ENCODE measurements at regions not wholly inside any gene's neighbourhood (a gene's known extent, or its start where the extent isn't known, plus 50 kb on each side); places are given as distances from the start of the nearest gene placed in this dataset.

- TF ChIP-seq CTCF (IDR thresholded peaks at IDR 0.05 in 2 of 3, conservative IDR thresholded peaks at IDR 0.05 in 1 of 3; ENCODE audit: borderline replicate concordance in 1 of 3, insufficient read depth in 1 of 3, low read depth in 2 of 3, low read length in 2 of 3), result no peak
- TF ChIP-seq JUND (IDR thresholded peaks at IDR 0.05), result no peak
- TF ChIP-seq YY1 (IDR thresholded peaks at IDR 0.05; ENCODE audit: extremely low read depth, insufficient replicate concordance, low read depth, low read length), result no peak
- TF ChIP-seq POLR2A (IDR thresholded peaks at IDR 0.05; ENCODE audit: borderline replicate concordance, extremely low read depth, insufficient read depth, insufficient read length), result no peak
- no peak for TF ChIP-seq POLR2AphosphoS5 (IDR thresholded peaks at IDR 0.05; ENCODE audit: low read depth, low read length)
- TF ChIP-seq REST (IDR thresholded peaks at IDR 0.05; ENCODE audit: low read depth), result no peak
- no peak for TF ChIP-seq EZH2 (IDR thresholded peaks at IDR 0.05)
- TF ChIP-seq SIN3A (IDR thresholded peaks at IDR 0.05; ENCODE audit: low read depth), result no peak
Measured at GRCh38 chr1:222893255-222893654, 78.4 kb downstream of the DISP1 start.
